CD14-positive monocyte (primary cell): ENCODE measurements at regions not wholly inside any gene's neighbourhood (a gene's known extent, or its start where the extent isn't known, plus 50 kb on each side); places are given as distances from the start of the nearest gene placed in this dataset.

ENCODE experiments used
- DNase-seq, 3 donors: peaks; one replicate each; pipeline ENCODE4 v3.0.0-alpha.2; 2011 to 2022
- H2AFZ ChIP-seq: 2 replicates; pipeline ENCODE4 v1.6.0; 2012; ENCODE audit warnings: mild to moderate bottlenecking, low read depth, low read length, inconsistent platforms; ENCODE audit not compliant: insufficient read depth, poor library complexity, severe bottlenecking
- H3K27ac ChIP-seq, 2 donors: 1 replicate in 1 of 2; 2 replicates in 1 of 2; pipeline ENCODE4 v1.5.1; 2012 to 2013; ENCODE audit warnings: low read length in 2 of 2, control low read depth in 1 of 2, inconsistent platforms in 1 of 2, low read depth in 1 of 2, mild to moderate bottlenecking in 1 of 2
- H3K27me3 ChIP-seq, 2 donors: one replicate each; pipeline versions ENCODE4 v1.6.0 to v1.6.1; 2011 to 2013; ENCODE audit warnings: low read length in 2 of 2; ENCODE audit not compliant: control insufficient read depth in 2 of 2, insufficient read depth in 2 of 2
- H3K36me3 ChIP-seq, 2 donors: replicated peaks in 1 of 2; 1 replicate in 1 of 2; 2 replicates in 1 of 2; pipeline versions ENCODE4 v1.5.1 to v1.6.1; 2012 to 2013; ENCODE audit warnings: low read length in 2 of 2, control low read depth in 1 of 2, inconsistent platforms in 1 of 2, mild to moderate bottlenecking in 1 of 2; ENCODE audit not compliant: insufficient read depth in 2 of 2, control insufficient read depth in 1 of 2
- H3K4me1 ChIP-seq, 2 donors: 1 replicate in 1 of 2; 2 replicates in 1 of 2; pipeline versions ENCODE4 v1.5.1 to v1.6.1; 2012 to 2013; ENCODE audit warnings: low read length in 2 of 2, control low read depth in 1 of 2, inconsistent platforms in 1 of 2, mild to moderate bottlenecking in 1 of 2, moderate library complexity in 1 of 2; ENCODE audit not compliant: insufficient read depth in 2 of 2, control insufficient read depth in 1 of 2
- H3K4me2 ChIP-seq: replicated peaks from 2 replicates; pipeline ENCODE3; 2012; ENCODE audit warnings: low read length, moderate library complexity, mild to moderate bottlenecking; ENCODE audit not compliant: poor library complexity, severe bottlenecking; ENCODE audit errors: extremely low read depth
- H3K4me3 ChIP-seq, 3 experiments: fragments of 200-600 bp in 1 of 3; sonication (generic) in 1 of 3; replicated peaks in 1 of 3; 1 replicate in 2 of 3; 2 replicates in 1 of 3; pipeline ENCODE4 v1.5.1; 2011 to 2013; ENCODE audit warnings: low read length in 3 of 3, mild to moderate bottlenecking in 3 of 3, control low read depth in 2 of 3, low read depth in 2 of 3, inconsistent platforms in 1 of 3, moderate library complexity in 1 of 3
- H3K79me2 ChIP-seq: 2 replicates; pipeline ENCODE4 v1.6.0; 2012; ENCODE audit warnings: mild to moderate bottlenecking, control low read depth, inconsistent platforms, low read length, moderate library complexity; ENCODE audit not compliant: insufficient read depth
- H3K9ac ChIP-seq: 2 replicates; pipeline ENCODE4 v1.6.0; 2017; ENCODE audit warnings: low read length, mild to moderate bottlenecking; ENCODE audit not compliant: insufficient read depth, poor library complexity, severe bottlenecking
- H3K9me3 ChIP-seq, 2 donors: replicated peaks in 1 of 2; 1 replicate in 1 of 2; 2 replicates in 1 of 2; pipeline versions ENCODE4 v1.5.1 to v1.6.1; 2012 to 2013; ENCODE audit warnings: low read length in 2 of 2, control low read depth in 1 of 2; ENCODE audit not compliant: control insufficient read depth in 1 of 2, insufficient read depth in 1 of 2
- H4K20me1 ChIP-seq: 2 replicates; pipeline ENCODE4 v1.6.0; 2012; ENCODE audit warnings: mild to moderate bottlenecking, low read length, control low read depth, moderate library complexity; ENCODE audit not compliant: insufficient read depth
- H3K27ac Mint-ChIP-seq, 7 donors: one replicate each; pipeline ENCODE4 v1.8.0; 2020; ENCODE audit warnings: mild to moderate bottlenecking in 7 of 7, mixed read lengths in 7 of 7, moderate library complexity in 6 of 7, inconsistent platforms in 2 of 7
- H3K27me3 Mint-ChIP-seq, 3 donors: one replicate each; pipeline ENCODE4 v1.8.0; 2021 to 2022; ENCODE audit warnings: low read depth in 3 of 3, mild to moderate bottlenecking in 3 of 3, mixed read lengths in 3 of 3, moderate library complexity in 3 of 3, inconsistent platforms in 1 of 3
- H3K36me3 Mint-ChIP-seq, 2 donors: one replicate each; pipeline ENCODE4 v1.8.0; 2020; ENCODE audit warnings: mixed read lengths in 2 of 2, inconsistent platforms in 1 of 2, mild to moderate bottlenecking in 1 of 2
- H3K4me1 Mint-ChIP-seq: one replicate; pipeline ENCODE4 v1.8.0; 2020; ENCODE audit warnings: mild to moderate bottlenecking, mixed read lengths
- H3K4me3 Mint-ChIP-seq, 2 donors: one replicate each; pipeline ENCODE4 v1.8.0; 2020; ENCODE audit warnings: mild to moderate bottlenecking in 2 of 2, mixed read lengths in 2 of 2, moderate library complexity in 1 of 2
- H3K9me3 Mint-ChIP-seq, 7 donors: one replicate each; pipeline ENCODE4 v1.8.0; 2020 to 2022; ENCODE audit warnings: mixed read lengths in 7 of 7, mild to moderate bottlenecking in 6 of 7, moderate library complexity in 6 of 7, inconsistent platforms in 2 of 7
- CTCF ChIP-seq: fragments of 200-600 bp; IDR thresholded peaks from one replicate; pipeline ENCODE4 v1.8.0; 2022; ENCODE audit warnings: antibody characterized with exemption, mild to moderate bottlenecking
- WGBS: methylation state at CpG from one replicate; pipeline ENCODE4 v1.1.5; 2013; ENCODE audit warnings: missing lambda C conversion rate; ENCODE audit not compliant: insufficient coverage; 5-methylcytosine and 5-hydroxymethylcytosine counted together
- intact Hi-C, 2 donors: fragments of 100-400 bp; cut with micrococcal nuclease; formaldehyde crosslinking; loops; one replicate each; pipeline versions ENCODE4 v1.15.0 to v1.15.1; 2023

GRCh38 chrX:149205081-149205480, 300.0 kb downstream of the IDS start:
- DNase-seq = no peak
- Histone ChIP-seq H3K27me3 (no peaks in the 10 kb centered on the region), H3K4me2 (no peak overlapping the region), H4K20me1 (no peaks in the 10 kb centered on the region), H3K9me3 (no peaks in the 10 kb centered on the region), H2AFZ (no peak overlapping the region), H3K36me3 (no peaks in the 10 kb centered on the region), H3K27ac (no peak overlapping the region), H3K4me3 (no peak overlapping the region), H3K4me1 (no peaks in the 10 kb centered on the region), H3K79me2 (no peaks in the 10 kb centered on the region), H3K9ac (no peak overlapping the region)
- H3K4me1 Mint-ChIP-seq = peaks cover 2% of the 10 kb centered on the region
- H3K9me3 Mint-ChIP-seq = peaks cover 0 to 5% (median 1%) of the 10 kb centered on the region in 7 donors
- intact Hi-C loops = no loop called here
- H3K27ac Mint-ChIP-seq = no peak overlapping the region
- TF ChIP-seq CTCF = no peak
- WGBS = no CpG with 5 or more reads among the region's 3 CpGs
- H3K36me3 Mint-ChIP-seq = no peaks in the 10 kb centered on the region
- peaks cover 0 to 2% (median 0%) of the 10 kb centered on the region in 3 donors for H3K27me3 Mint-ChIP-seq
- H3K4me3 Mint-ChIP-seq = no peak overlapping the region

- Mint-ChIP-seq H3K4me3 (no peak overlapping the region), H3K27me3 (peaks cover 0 to 2% (median 0%) of the 10 kb centered on the region in 3 donors), H3K27ac (no peak overlapping the region), H3K9me3 (peaks cover 0 to 5% (median 3%) of the 10 kb centered on the region in 7 donors), H3K4me1 (no peaks in the 10 kb centered on the region), H3K36me3 (no peaks in the 10 kb centered on the region)
- H3K27me3 ChIP-seq = no peaks in the 10 kb centered on the region
- H3K36me3 ChIP-seq = no peaks in the 10 kb centered on the region
- intact Hi-C loops = no loop called here
- no peak overlapping the region for H3K4me3 ChIP-seq
- H3K4me1 ChIP-seq = no peaks in the 10 kb centered on the region
- H3K27ac ChIP-seq = no peak overlapping the region
- H4K20me1 ChIP-seq = no peaks in the 10 kb centered on the region
- H2AFZ ChIP-seq = no peak overlapping the region
- WGBS = no CpG with 5 or more reads among the region's 4 CpGs
- no peaks in the 10 kb centered on the region for H3K79me2 ChIP-seq
- TF ChIP-seq CTCF = no peak
- H3K9ac ChIP-seq = no peak overlapping the region
- DNase-seq = no peak
- H3K9me3 ChIP-seq = no peaks in the 10 kb centered on the region
- H3K4me2 ChIP-seq = no peak overlapping the region
Observed at GRCh38 chrX:149199734-149200133, 305.4 kb downstream of the IDS start.
